ENCODE measurements at regions not wholly inside any gene's neighbourhood (a gene's known extent, or its start where the extent isn't known, plus 50 kb on each side); places are given as distances from the start of the nearest gene placed in this dataset.

DNA sequence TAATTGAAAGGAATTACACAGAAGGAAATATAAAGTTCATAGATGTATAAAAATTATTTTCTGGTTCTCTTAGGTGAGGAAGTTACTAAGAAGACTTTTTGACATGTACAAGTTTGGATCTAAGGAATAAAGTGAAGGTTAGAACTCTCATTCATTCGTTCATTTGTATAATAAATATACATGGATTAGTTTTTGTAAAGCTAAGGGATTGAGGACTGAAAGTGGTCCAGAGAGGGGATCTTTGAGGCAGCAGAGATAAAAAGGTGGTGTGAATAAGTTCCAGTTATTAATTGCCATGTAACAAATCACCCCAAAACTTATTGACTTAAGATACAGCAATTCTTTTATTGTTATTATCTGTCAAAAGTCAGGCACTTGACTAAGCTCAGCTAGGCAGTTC is 110.1 kb upstream of the CELF4 start:
- no peaks in the 10 kb centered on the region for H3K4me1 ChIP-seq (ENCODE audit: control insufficient read depth, insufficient read depth, low read length)
- H3K9me3 Mint-ChIP-seq, result peaks cover 10% of the 10 kb centered on the region
- no peak for DNase-seq
- no peaks in the 10 kb centered on the region for H3K4me1 Mint-ChIP-seq
- WGBS, 2 experiments (ENCODE audit: insufficient coverage in 1 of 2, insufficient read length in 1 of 2), result 80 to 100% methylated on average over 1 of the region's 1 CpG
- peaks cover 11% of the 10 kb centered on the region for H3K9me3 ChIP-seq (ENCODE audit: control insufficient read depth, low read length)
- no peak overlapping the region for H3K27ac ChIP-seq (ENCODE audit: low read depth, low read length)
- no peak overlapping the region for H3K4me3 ChIP-seq (ENCODE audit: low read length)
- no peaks in the 10 kb centered on the region for H3K36me3 ChIP-seq (ENCODE audit: control insufficient read depth, insufficient read depth, low read length)
- H3K27me3 ChIP-seq (ENCODE audit: control insufficient read depth, insufficient read depth, low read length, poor library complexity, severe bottlenecking), result no peaks in the 10 kb centered on the region
- H3K36me3 Mint-ChIP-seq (ENCODE audit: low read depth), result no peaks in the 10 kb centered on the region
- no peak overlapping the region for H3K9ac ChIP-seq (ENCODE audit: extremely low read depth, low read length, poor library complexity, severe bottlenecking)
- no peak for TF ChIP-seq CTCF (conservative IDR thresholded peaks at IDR 0.05)
- peaks cover 9% of the 10 kb centered on the region for H3K27me3 Mint-ChIP-seq (ENCODE audit: insufficient read depth)
- no peak overlapping the region for H3K27ac Mint-ChIP-seq
- H3K4me3 Mint-ChIP-seq, result no peak overlapping the region

GRCh38 chr18:37674570-37674969 is 109.0 kb upstream of the CELF4 start:
- Mint-ChIP-seq H3K4me3 (no peak overlapping the region), H3K27ac (no peak overlapping the region)

DNA sequence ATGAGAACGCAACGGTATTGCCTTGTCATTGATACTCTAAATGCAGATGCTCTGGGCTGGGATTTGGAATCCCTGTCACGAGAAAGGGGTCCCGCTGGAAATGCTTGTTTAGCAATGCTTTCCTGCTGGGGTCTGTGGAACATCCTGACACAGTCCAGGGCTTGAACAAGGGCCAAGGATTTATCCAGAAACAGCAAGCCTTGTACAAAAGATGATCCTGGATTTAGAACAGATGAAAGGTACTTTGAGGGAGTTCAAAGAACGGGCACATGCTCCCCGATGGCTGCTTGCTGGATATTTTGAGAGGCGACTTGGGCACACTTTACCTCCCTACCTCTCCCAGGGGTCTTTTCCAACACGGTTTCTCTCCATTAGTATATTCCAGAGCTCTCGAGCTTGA is 108.1 kb upstream of the CELF4 start:
- no peaks in the 10 kb centered on the region for H3K36me3 ChIP-seq (ENCODE audit: control insufficient read depth, insufficient read depth, low read length)
- H3K4me1 Mint-ChIP-seq, result peaks cover 11% of the 10 kb centered on the region
- 89 to 94% methylated on average over 5 to 8 of the region's 9 CpGs for WGBS, 2 experiments (ENCODE audit: insufficient coverage in 1 of 2, insufficient read length in 1 of 2)
- H3K4me3 Mint-ChIP-seq, result no peak overlapping the region
- H3K4me3 ChIP-seq (ENCODE audit: low read length), result no peak overlapping the region
- peaks cover 4% of the 10 kb centered on the region for H3K27me3 Mint-ChIP-seq (ENCODE audit: insufficient read depth)
- peaks cover 6% of the 10 kb centered on the region for H3K4me1 ChIP-seq (ENCODE audit: control insufficient read depth, insufficient read depth, low read length)
- H3K9me3 ChIP-seq (ENCODE audit: control insufficient read depth, low read length), result peaks cover 11% of the 10 kb centered on the region
- DNase-seq, result no peak
- no peak for TF ChIP-seq CTCF (conservative IDR thresholded peaks at IDR 0.05)
- peaks cover 10% of the 10 kb centered on the region for H3K9me3 Mint-ChIP-seq
- H3K27ac ChIP-seq (ENCODE audit: low read depth, low read length), result no peak overlapping the region
- no peaks in the 10 kb centered on the region for H3K27me3 ChIP-seq (ENCODE audit: control insufficient read depth, insufficient read depth, low read length, poor library complexity, severe bottlenecking)
- H3K36me3 Mint-ChIP-seq (ENCODE audit: low read depth), result no peaks in the 10 kb centered on the region
- H3K9ac ChIP-seq (ENCODE audit: extremely low read depth, low read length, poor library complexity, severe bottlenecking), result no peak overlapping the region
- no peak overlapping the region for H3K27ac Mint-ChIP-seq

More at GRCh38 chr18:37674570-37674969, 109.0 kb upstream of the CELF4 start:
- Histone ChIP-seq H3K27me3 (ENCODE audit: control insufficient read depth, insufficient read depth, low read length, poor library complexity, severe bottlenecking) (no peaks in the 10 kb centered on the region), H3K4me3 (ENCODE audit: low read length) (no peak overlapping the region), H3K9me3 (ENCODE audit: control insufficient read depth, low read length) (peaks cover 11% of the 10 kb centered on the region), H3K27ac (ENCODE audit: low read depth, low read length) (no peak overlapping the region), H3K9ac (ENCODE audit: extremely low read depth, low read length, poor library complexity, severe bottlenecking) (no peak overlapping the region), H3K4me1 (ENCODE audit: control insufficient read depth, insufficient read depth, low read length) (peaks cover 1% of the 10 kb centered on the region), H3K36me3 (ENCODE audit: control insufficient read depth, insufficient read depth, low read length) (no peaks in the 10 kb centered on the region)
- no peak for DNase-seq
- peaks cover 10% of the 10 kb centered on the region for H3K9me3 Mint-ChIP-seq
- peaks cover 9% of the 10 kb centered on the region for H3K27me3 Mint-ChIP-seq (ENCODE audit: insufficient read depth)
- peaks cover 2% of the 10 kb centered on the region for H3K4me1 Mint-ChIP-seq
- no peaks in the 10 kb centered on the region for H3K36me3 Mint-ChIP-seq (ENCODE audit: low read depth)
- no peak for TF ChIP-seq CTCF (conservative IDR thresholded peaks at IDR 0.05)
- WGBS, 2 experiments (ENCODE audit: insufficient coverage in 1 of 2, insufficient read length in 1 of 2), result 90 to 92% methylated on average over 4 of the region's 4 CpGs

Measured in endodermal cell (in vitro differentiated cells).